PFSK-1 (cell line): ENCODE measurements at regions not wholly inside any gene's neighbourhood (a gene's known extent, or its start where the extent isn't known, plus 50 kb on each side); places are given as distances from the start of the nearest gene placed in this dataset.

Source experiments
- REST ChIP-seq, 2 experiments: IDR thresholded peaks; 2 replicates each; pipeline versions ENCODE4 v1.6.1 to v1.8.0; 2011 to 2012; ENCODE audit warnings: low read depth in 2 of 2, low read length in 2 of 2, control low read depth in 1 of 2, inconsistent platforms in 1 of 2, mild to moderate bottlenecking in 1 of 2, moderate library complexity in 1 of 2; ENCODE audit not compliant: insufficient read depth in 1 of 2
- SIN3A ChIP-seq: IDR thresholded peaks from 2 replicates; pipeline ENCODE4 v1.6.1; 2012; ENCODE audit warnings: mild to moderate bottlenecking, low read length, moderate library complexity, borderline replicate concordance; ENCODE audit not compliant: insufficient read depth
- TAF1 ChIP-seq: IDR thresholded peaks from 2 replicates; pipeline ENCODE4 v1.6.1; 2012; ENCODE audit warnings: low read length, control low read depth, borderline replicate concordance; ENCODE audit not compliant: insufficient read depth

GRCh38 chr12:90122681-90123080 lies 414.0 kb upstream of the ATP2B1 start:
- TF ChIP-seq SIN3A, result no peak
- no peak for TF ChIP-seq REST (IDR thresholded peaks at IDR 0.05; ENCODE audit: insufficient read depth in 1 of 2, low read depth in 2 of 2, low read length in 2 of 2)
- no peak for TF ChIP-seq TAF1
